IMR-90 (cell line): ENCODE measurements at regions not wholly inside any gene's neighbourhood (a gene's known extent, or its start where the extent isn't known, plus 50 kb on each side); places are given as distances from the start of the nearest gene placed in this dataset.

ENCODE experiments used
- ATAC-seq: fragments of 200-7000 bp; cut with Tn5 transposase; 2 replicates; pipeline ENCODE4 v1.9.1; 2020; ENCODE audit warnings: low read depth, mild to moderate bottlenecking, moderate library complexity
- BruUV-seq: library from RNA; stranded (reverse); fragments of 400-500 nt; replicated peaks from 2 replicates; lab custom pipeline; 2021; lab: Mats Ljungman, UMichigan
- CTCF ChIA-PET: fragments of 300-600 bp; formaldehyde crosslinking; extraction: SDS; loops from one replicate; lab custom pipeline; 2021; ENCODE audit warnings: antibody characterized with exemption; lab: Yijun Ruan, JAX
- POLR2A ChIA-PET: fragments of 300-600 bp; sonication (Branson Sonifier 250); formaldehyde crosslinking; loops from one replicate; lab custom pipeline; 2022; ENCODE audit warnings: antibody characterized with exemption; ENCODE audit not compliant: unreplicated experiment; lab: Charles Lee
- DNase-seq: peaks from one replicate; pipeline ENCODE4 v3.0.0; 2013
- H2AFZ ChIP-seq: replicated peaks from 2 replicates; pipeline ENCODE3; 2013; ENCODE audit warnings: low read length, mild to moderate bottlenecking; ENCODE audit not compliant: poor library complexity
- H2AK5ac ChIP-seq: 2 replicates; pipeline ENCODE4 v1.6.1; 2013; ENCODE audit warnings: low read depth, low read length, inconsistent platforms
- H2AK9ac ChIP-seq: replicated peaks from 2 replicates; pipeline ENCODE3; 2013; ENCODE audit warnings: mild to moderate bottlenecking, low read depth, low read length, moderate library complexity; ENCODE audit not compliant: poor library complexity
- H2BK120ac ChIP-seq: 2 replicates; pipeline ENCODE4 v1.6.1; 2013; ENCODE audit warnings: low read depth, low read length, inconsistent platforms
- H2BK15ac ChIP-seq: 3 replicates; pipeline ENCODE4 v1.6.1; 2013; ENCODE audit warnings: low read depth, low read length, inconsistent platforms
- H2BK20ac ChIP-seq: 2 replicates; pipeline ENCODE4 v1.6.1; 2013; ENCODE audit warnings: low read depth, mild to moderate bottlenecking, inconsistent platforms, low read length, moderate library complexity
- H2BK5ac ChIP-seq: 2 replicates; pipeline ENCODE4 v1.6.1; 2013; ENCODE audit warnings: mild to moderate bottlenecking, low read depth, low read length, inconsistent platforms; ENCODE audit not compliant: poor library complexity, severe bottlenecking
- H3K14ac ChIP-seq: replicated peaks from 2 replicates; pipeline ENCODE4 v1.6.1; 2013; ENCODE audit warnings: low read depth, low read length, inconsistent platforms
- H3K18ac ChIP-seq: 2 replicates; pipeline ENCODE4 v1.6.1; 2013; ENCODE audit warnings: low read depth, low read length, control low read depth
- H3K23ac ChIP-seq: 2 replicates; pipeline ENCODE4 v1.6.1; 2013; ENCODE audit warnings: low read depth, low read length, inconsistent platforms
- H3K27ac ChIP-seq: 2 replicates; pipeline ENCODE4 v1.5.1; 2013; ENCODE audit warnings: mild to moderate bottlenecking, control low read depth, low read length; ENCODE audit not compliant: insufficient read depth
- H3K27me3 ChIP-seq: 2 replicates; pipeline ENCODE4 v1.6.1; 2013; ENCODE audit warnings: low read length; ENCODE audit not compliant: control insufficient read depth, insufficient read depth
- H3K36me3 ChIP-seq: 2 replicates; pipeline ENCODE4 v1.6.1; 2013; ENCODE audit warnings: low read length, mixed read lengths; ENCODE audit not compliant: control insufficient read depth, insufficient read depth
- H3K4ac ChIP-seq: 2 replicates; pipeline ENCODE4 v1.6.1; 2013; ENCODE audit warnings: low read depth, low read length, inconsistent platforms
- H3K4me1 ChIP-seq: 2 replicates; pipeline ENCODE4 v1.6.1; 2013; ENCODE audit warnings: low read length, mixed read lengths; ENCODE audit not compliant: control insufficient read depth, insufficient read depth
- H3K4me2 ChIP-seq: 2 replicates; pipeline ENCODE4 v1.6.1; 2013; ENCODE audit warnings: low read depth, mild to moderate bottlenecking, control low read depth, low read length, moderate library complexity
- H3K4me3 ChIP-seq: 2 replicates; pipeline ENCODE4 v1.5.1; 2013; ENCODE audit warnings: low read depth, mild to moderate bottlenecking, control low read depth, low read length, moderate library complexity; ENCODE audit not compliant: insufficient read depth
- H3K56ac ChIP-seq: 2 replicates; pipeline ENCODE4 v1.6.1; 2013; ENCODE audit warnings: low read length, inconsistent platforms; ENCODE audit not compliant: insufficient read depth; ENCODE audit errors: extremely low read depth
- H3K79me1 ChIP-seq, 2 experiments: 2 replicates each; pipeline ENCODE4 v1.6.1; 2013; ENCODE audit warnings: low read length in 2 of 2, inconsistent platforms in 1 of 2, low read depth in 1 of 2
- H3K9ac ChIP-seq: 2 replicates; pipeline ENCODE4 v1.6.1; 2013; ENCODE audit warnings: low read depth, low read length, control low read depth
- H3K9me1 ChIP-seq: 2 replicates; pipeline ENCODE4 v1.6.1; 2013; ENCODE audit warnings: low read length, inconsistent platforms; ENCODE audit not compliant: insufficient read depth
- H3K9me3 ChIP-seq: 2 replicates; pipeline ENCODE4 v1.6.1; 2013; ENCODE audit warnings: low read length; ENCODE audit not compliant: control insufficient read depth, insufficient read depth
- H4K20me1 ChIP-seq: 2 replicates; pipeline ENCODE4 v1.6.1; 2013; ENCODE audit warnings: low read length, inconsistent platforms; ENCODE audit not compliant: insufficient read depth
- H4K5ac ChIP-seq: 2 replicates; pipeline ENCODE4 v1.6.1; 2013; ENCODE audit warnings: mild to moderate bottlenecking, low read depth, low read length, control low read depth
- H4K8ac ChIP-seq, 2 experiments: 2 replicates each; pipeline ENCODE4 v1.6.1; 2013; ENCODE audit warnings: low read depth in 2 of 2, low read length in 2 of 2, control low read depth in 1 of 2, inconsistent platforms in 1 of 2
- H4K91ac ChIP-seq: 2 replicates; pipeline ENCODE4 v1.6.1; 2013; ENCODE audit warnings: low read depth, low read length, inconsistent platforms; ENCODE audit not compliant: insufficient read depth
- BHLHE40 ChIP-seq: fragments of 150-350 bp; IDR thresholded peaks from 2 replicates; pipeline ENCODE4 v1.6.1; 2016; ENCODE audit warnings: mild to moderate bottlenecking, low read depth, low read length
- CEBPB ChIP-seq: IDR thresholded peaks from 2 replicates; pipeline ENCODE4 v1.6.1; 2012; ENCODE audit warnings: low read depth, low read length, improper control_type of control experiment
- FOS ChIP-seq: fragments of 150-350 bp; IDR thresholded peaks from 2 replicates; pipeline ENCODE4 v1.6.1; 2016; ENCODE audit warnings: low read depth, low read length
- MAFK ChIP-seq: IDR thresholded peaks from 2 replicates; pipeline ENCODE4 v1.6.1; 2012; ENCODE audit warnings: low read depth, low read length, improper control_type of control experiment
- MAZ ChIP-seq: IDR thresholded peaks from 2 replicates; pipeline ENCODE4 v1.6.1; 2012; ENCODE audit warnings: low read depth, mild to moderate bottlenecking, low read length, improper control_type of control experiment, moderate library complexity, borderline replicate concordance
- MXI1 ChIP-seq: IDR thresholded peaks from 2 replicates; pipeline ENCODE4 v1.6.1; 2012; ENCODE audit warnings: low read depth, mild to moderate bottlenecking, low read length, moderate library complexity, borderline replicate concordance
- POLR2A ChIP-seq: IDR thresholded peaks from 2 replicates; pipeline ENCODE4 v1.6.1; 2012; ENCODE audit warnings: mild to moderate bottlenecking, low read depth, low read length
- RAD21 ChIP-seq: IDR thresholded peaks from 2 replicates; pipeline ENCODE4 v1.6.1; 2012; ENCODE audit warnings: low read length, improper control_type of control experiment
- RFX5 ChIP-seq: IDR thresholded peaks from 2 replicates; pipeline ENCODE4 v1.8.0; 2012; ENCODE audit warnings: low read depth, mild to moderate bottlenecking, low read length, moderate library complexity
- SMC3 ChIP-seq: fragments of 150-350 bp; IDR thresholded peaks from 2 replicates; pipeline ENCODE4 v1.6.1; 2016; ENCODE audit warnings: low read depth, mild to moderate bottlenecking, antibody characterized with exemption, low read length, moderate library complexity
- WGBS, 2 experiments: methylation state at CpG; one replicate each; pipeline versions ENCODE4 v1.1.5 to v1.1.7; 2013; ENCODE audit warnings: missing lambda C conversion rate in 2 of 2; ENCODE audit not compliant: insufficient read length in 1 of 2; ENCODE audit errors: extremely low coverage in 2 of 2; 5-methylcytosine and 5-hydroxymethylcytosine counted together
- dilution Hi-C: fragments of 300-500 bp; cut with HindIII; formaldehyde crosslinking; loops from one replicate; pipeline ENCODE4 v1.14.3; 2018; ENCODE audit warnings: low sequenced_read_pairs; ENCODE audit not compliant: unreplicated experiment
- in situ Hi-C: fragments of 300-500 bp; cut with MboI; formaldehyde crosslinking; loops from 3 replicates; pipeline ENCODE4 v1.14.3; 2019; ENCODE audit warnings: low sequenced_read_pairs, inconsistent platforms, mixed read lengths
- intact Hi-C: fragments of 100-400 bp; cut with micrococcal nuclease; formaldehyde crosslinking; loops from 2 replicates; pipeline ENCODE4 v1.10.0; 2022
- TF ChIP-seq, protein P1 (sequence below): fragments of 150-350 bp; IDR thresholded peaks from 2 replicates; pipeline ENCODE4 v1.6.1; 2016; ENCODE audit warnings: low read depth, mild to moderate bottlenecking, low read length, moderate library complexity, borderline replicate concordance
- TF ChIP-seq, protein P2 (sequence below): conservative IDR thresholded peaks from 2 replicates; pipeline ENCODE4 v1.5.1; 2012; ENCODE audit warnings: mild to moderate bottlenecking, low read depth, low read length, improper control_type of control experiment
- TF ChIP-seq, protein P3 (sequence below): fragments of 150-350 bp; IDR thresholded peaks from 2 replicates; pipeline ENCODE4 v1.6.1; 2017; ENCODE audit warnings: mild to moderate bottlenecking, antibody characterized with exemption, low read length, low read depth

GRCh38 chr9:80491086-80491696, 919.4 kb downstream of the TLE4 start:
- no peaks in the 10 kb centered on the region for H3K9me1 ChIP-seq
- H2BK120ac ChIP-seq: no peak overlapping the region
- no peak overlapping the region for H3K56ac ChIP-seq
- no peak overlapping the region for H3K4ac ChIP-seq
- H2BK15ac ChIP-seq: no peak overlapping the region
- no CpG with 5 or more reads among the region's 4 CpGs for WGBS, 2 experiments
- no peak overlapping the region for H3K18ac ChIP-seq
- H2BK20ac ChIP-seq: no peak overlapping the region
- intact Hi-C loops: no loop called here
- dilution Hi-C loops: no loop called here
- no peak overlapping the region for H4K8ac ChIP-seq
- H4K20me1 ChIP-seq: no peaks in the 10 kb centered on the region
- H3K9ac ChIP-seq: no peak overlapping the region
- CTCF ChIA-PET: no interaction called here
- H2AK5ac ChIP-seq: no peak overlapping the region
- TF ChIP-seq MAZ (no peak), MAFK (no peak), FOS (no peak), CEBPB (no peak), POLR2A (no peak), MXI1 (no peak), BHLHE40 (no peak), RAD21 (no peak), SMC3 (no peak), RFX5 (no peak)
- TF ChIP-seq, protein P1, sequence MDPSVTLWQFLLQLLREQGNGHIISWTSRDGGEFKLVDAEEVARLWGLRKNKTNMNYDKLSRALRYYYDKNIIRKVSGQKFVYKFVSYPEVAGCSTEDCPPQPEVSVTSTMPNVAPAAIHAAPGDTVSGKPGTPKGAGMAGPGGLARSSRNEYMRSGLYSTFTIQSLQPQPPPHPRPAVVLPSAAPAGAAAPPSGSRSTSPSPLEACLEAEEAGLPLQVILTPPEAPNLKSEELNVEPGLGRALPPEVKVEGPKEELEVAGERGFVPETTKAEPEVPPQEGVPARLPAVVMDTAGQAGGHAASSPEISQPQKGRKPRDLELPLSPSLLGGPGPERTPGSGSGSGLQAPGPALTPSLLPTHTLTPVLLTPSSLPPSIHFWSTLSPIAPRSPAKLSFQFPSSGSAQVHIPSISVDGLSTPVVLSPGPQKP: no peak
- TF ChIP-seq, protein P2, sequence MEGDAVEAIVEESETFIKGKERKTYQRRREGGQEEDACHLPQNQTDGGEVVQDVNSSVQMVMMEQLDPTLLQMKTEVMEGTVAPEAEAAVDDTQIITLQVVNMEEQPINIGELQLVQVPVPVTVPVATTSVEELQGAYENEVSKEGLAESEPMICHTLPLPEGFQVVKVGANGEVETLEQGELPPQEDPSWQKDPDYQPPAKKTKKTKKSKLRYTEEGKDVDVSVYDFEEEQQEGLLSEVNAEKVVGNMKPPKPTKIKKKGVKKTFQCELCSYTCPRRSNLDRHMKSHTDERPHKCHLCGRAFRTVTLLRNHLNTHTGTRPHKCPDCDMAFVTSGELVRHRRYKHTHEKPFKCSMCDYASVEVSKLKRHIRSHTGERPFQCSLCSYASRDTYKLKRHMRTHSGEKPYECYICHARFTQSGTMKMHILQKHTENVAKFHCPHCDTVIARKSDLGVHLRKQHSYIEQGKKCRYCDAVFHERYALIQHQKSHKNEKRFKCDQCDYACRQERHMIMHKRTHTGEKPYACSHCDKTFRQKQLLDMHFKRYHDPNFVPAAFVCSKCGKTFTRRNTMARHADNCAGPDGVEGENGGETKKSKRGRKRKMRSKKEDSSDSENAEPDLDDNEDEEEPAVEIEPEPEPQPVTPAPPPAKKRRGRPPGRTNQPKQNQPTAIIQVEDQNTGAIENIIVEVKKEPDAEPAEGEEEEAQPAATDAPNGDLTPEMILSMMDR: no peak
- TF ChIP-seq, protein P3, sequence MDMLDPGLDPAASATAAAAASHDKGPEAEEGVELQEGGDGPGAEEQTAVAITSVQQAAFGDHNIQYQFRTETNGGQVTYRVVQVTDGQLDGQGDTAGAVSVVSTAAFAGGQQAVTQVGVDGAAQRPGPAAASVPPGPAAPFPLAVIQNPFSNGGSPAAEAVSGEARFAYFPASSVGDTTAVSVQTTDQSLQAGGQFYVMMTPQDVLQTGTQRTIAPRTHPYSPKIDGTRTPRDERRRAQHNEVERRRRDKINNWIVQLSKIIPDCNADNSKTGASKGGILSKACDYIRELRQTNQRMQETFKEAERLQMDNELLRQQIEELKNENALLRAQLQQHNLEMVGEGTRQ: no peak
- no peak for ATAC-seq
- H4K5ac ChIP-seq: no peak overlapping the region
- H2AFZ ChIP-seq: no peak overlapping the region
- H3K4me3 ChIP-seq: no peak overlapping the region
- H3K79me1 ChIP-seq: no peaks in the 10 kb centered on the region
- BruUV-seq: no TSS peak
- H3K4me2 ChIP-seq: no peak overlapping the region
- POLR2A ChIA-PET: no interaction called here
- DNase-seq: no peak
- no peaks in the 10 kb centered on the region for H3K9me3 ChIP-seq
- in situ Hi-C loops: no loop called here
- no peak overlapping the region for H2AK9ac ChIP-seq
- H3K23ac ChIP-seq: no peak overlapping the region
- H3K14ac ChIP-seq: no peak overlapping the region
- no peak overlapping the region for H2BK5ac ChIP-seq
- no peaks in the 10 kb centered on the region for H3K27me3 ChIP-seq
- no peaks in the 10 kb centered on the region for H3K36me3 ChIP-seq
- no peak overlapping the region for H4K91ac ChIP-seq
- H3K27ac ChIP-seq: no peak overlapping the region
- H3K4me1 ChIP-seq: no peaks in the 10 kb centered on the region
